ENCODE measurements at regions not wholly inside any gene's neighbourhood (a gene's known extent, or its start where the extent isn't known, plus 50 kb on each side); places are given as distances from the start of the nearest gene placed in this dataset.

DNA sequence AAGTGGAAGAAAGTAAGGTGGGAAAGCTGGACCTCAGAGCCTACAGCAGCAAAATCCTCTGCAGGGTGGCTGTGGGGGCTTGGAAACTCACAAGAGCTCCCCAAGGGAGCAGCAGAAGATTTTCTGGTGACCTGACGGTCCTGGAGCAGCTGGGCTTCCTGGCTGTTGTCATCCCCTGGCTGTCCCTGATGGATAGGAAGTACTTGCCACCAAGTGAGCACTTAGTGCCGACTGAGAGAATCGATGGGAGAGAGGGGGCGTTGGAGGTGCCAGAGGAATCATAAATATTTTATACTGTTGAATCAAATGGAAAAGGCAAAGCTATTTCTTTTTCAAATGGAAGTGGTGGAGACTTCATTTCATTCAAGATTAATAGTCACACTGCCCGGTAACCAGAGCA lies 167.1 kb upstream of the ITGB1 start:
- TF ChIP-seq, protein P1, sequence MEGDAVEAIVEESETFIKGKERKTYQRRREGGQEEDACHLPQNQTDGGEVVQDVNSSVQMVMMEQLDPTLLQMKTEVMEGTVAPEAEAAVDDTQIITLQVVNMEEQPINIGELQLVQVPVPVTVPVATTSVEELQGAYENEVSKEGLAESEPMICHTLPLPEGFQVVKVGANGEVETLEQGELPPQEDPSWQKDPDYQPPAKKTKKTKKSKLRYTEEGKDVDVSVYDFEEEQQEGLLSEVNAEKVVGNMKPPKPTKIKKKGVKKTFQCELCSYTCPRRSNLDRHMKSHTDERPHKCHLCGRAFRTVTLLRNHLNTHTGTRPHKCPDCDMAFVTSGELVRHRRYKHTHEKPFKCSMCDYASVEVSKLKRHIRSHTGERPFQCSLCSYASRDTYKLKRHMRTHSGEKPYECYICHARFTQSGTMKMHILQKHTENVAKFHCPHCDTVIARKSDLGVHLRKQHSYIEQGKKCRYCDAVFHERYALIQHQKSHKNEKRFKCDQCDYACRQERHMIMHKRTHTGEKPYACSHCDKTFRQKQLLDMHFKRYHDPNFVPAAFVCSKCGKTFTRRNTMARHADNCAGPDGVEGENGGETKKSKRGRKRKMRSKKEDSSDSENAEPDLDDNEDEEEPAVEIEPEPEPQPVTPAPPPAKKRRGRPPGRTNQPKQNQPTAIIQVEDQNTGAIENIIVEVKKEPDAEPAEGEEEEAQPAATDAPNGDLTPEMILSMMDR (conservative IDR thresholded peaks at IDR 0.05; ENCODE audit: low read length): no peak
- no peak for TF ChIP-seq EZH2phosphoT487 (IDR thresholded peaks at IDR 0.05; ENCODE audit: borderline replicate concordance)

All from Loucy (cell line).